ENCODE measurements at regions not wholly inside any gene's neighbourhood (a gene's known extent, or its start where the extent isn't known, plus 50 kb on each side); places are given as distances from the start of the nearest gene placed in this dataset.

- no peak for TF ChIP-seq CTCF (conservative IDR thresholded peaks at IDR 0.05; ENCODE audit: low read length)
- no peak overlapping the region for H3K4me3 ChIP-seq (ENCODE audit: low read length)
- DNase-seq (ENCODE audit: low read depth): no peak
These were observed 80.9 kb upstream of the IGFBP5 start for GRCh38 chr2:216776066-216776850.

GRCh38 chr2:216775043-216775453 is 79.7 kb upstream of the IGFBP5 start:
- no peak overlapping the region for H3K4me3 ChIP-seq (ENCODE audit: low read length)
- peak; percentile 37 for TF ChIP-seq CTCF (conservative IDR thresholded peaks at IDR 0.05; ENCODE audit: low read length)
- peak; percentile 97 for DNase-seq (ENCODE audit: low read depth)

GRCh38 chr2:216774620-216775019 is 79.3 kb upstream of the IGFBP5 start:
- DNase-seq (ENCODE audit: low read depth): peak; percentile 90
- H3K4me3 ChIP-seq (ENCODE audit: low read length): no peak overlapping the region
- TF ChIP-seq CTCF (conservative IDR thresholded peaks at IDR 0.05; ENCODE audit: low read length): no peak

- peak; percentile 21 for DNase-seq (ENCODE audit: low read depth)
- H3K4me3 ChIP-seq (ENCODE audit: low read length): no peak overlapping the region
- no peak for TF ChIP-seq CTCF (conservative IDR thresholded peaks at IDR 0.05; ENCODE audit: low read length)
These were observed 78.8 kb upstream of the IGFBP5 start for GRCh38 chr2:216774180-216774579.

GRCh38 chr2:216773072-216773471 is 77.7 kb upstream of the IGFBP5 start:
- H3K4me3 ChIP-seq (ENCODE audit: low read length): no peak overlapping the region
- no peak for TF ChIP-seq CTCF (conservative IDR thresholded peaks at IDR 0.05; ENCODE audit: low read length)
- DNase-seq (ENCODE audit: low read depth): no peak

- TF ChIP-seq CTCF (conservative IDR thresholded peaks at IDR 0.05; ENCODE audit: low read length): no peak
- H3K4me3 ChIP-seq (ENCODE audit: low read length): no peak overlapping the region
- DNase-seq (ENCODE audit: low read depth): no peak
These were observed 75.4 kb upstream of the IGFBP5 start for GRCh38 chr2:216770717-216771116.

GRCh38 chr2:216770050-216770449 is 74.7 kb upstream of the IGFBP5 start:
- no peak for DNase-seq (ENCODE audit: low read depth)
- H3K4me3 ChIP-seq (ENCODE audit: low read length): no peak overlapping the region
- TF ChIP-seq CTCF (conservative IDR thresholded peaks at IDR 0.05; ENCODE audit: low read length): no peak

Data from AG10803 (cell line).